Loucy (cell line): ENCODE measurements at regions not wholly inside any gene's neighbourhood (a gene's known extent, or its start where the extent isn't known, plus 50 kb on each side); places are given as distances from the start of the nearest gene placed in this dataset.

ENCODE experiments used
- H2AFZ ChIP-seq: fragments of 200-600 bp; sonication (generic); 2 replicates; pipeline ENCODE4 v1.6.0; 2016; ENCODE audit warnings: antibody characterized with exemption, mild to moderate bottlenecking, low read length, moderate library complexity
- H3F3A ChIP-seq: fragments of 200-600 bp; 2 replicates; pipeline ENCODE4 v1.6.0; 2016; ENCODE audit warnings: antibody characterized with exemption, low read depth, mild to moderate bottlenecking
- H3K27me3 ChIP-seq: fragments of 200-600 bp; sonication (generic); 2 replicates; pipeline ENCODE4 v1.6.1; 2014; ENCODE audit warnings: low read length, mild to moderate bottlenecking; ENCODE audit not compliant: insufficient read depth, poor library complexity, severe bottlenecking
- H3K36me3 ChIP-seq: fragments of 200-600 bp; sonication (generic); 2 replicates; pipeline ENCODE4 v1.6.1; 2016; ENCODE audit warnings: low read length; ENCODE audit not compliant: insufficient read depth
- H3K4me1 ChIP-seq: fragments of 200-600 bp; sonication (generic); 2 replicates; pipeline ENCODE4 v1.5.1; 2014; ENCODE audit warnings: low read length, mild to moderate bottlenecking; ENCODE audit not compliant: insufficient read depth, poor library complexity, severe bottlenecking
- H3K4me2 ChIP-seq: fragments of 200-600 bp; sonication (generic); 2 replicates; pipeline ENCODE4 v1.6.0; 2014; ENCODE audit warnings: antibody characterized with exemption, low read length, low read depth, mild to moderate bottlenecking; ENCODE audit not compliant: poor library complexity, severe bottlenecking
- H3K4me3 ChIP-seq: fragments of 200-600 bp; sonication (generic); 2 replicates; pipeline ENCODE4 v1.5.1; 2014; ENCODE audit warnings: low read length, mild to moderate bottlenecking, mixed read lengths; ENCODE audit not compliant: poor library complexity, severe bottlenecking
- H3K79me2 ChIP-seq: fragments of 200-600 bp; sonication (generic); 2 replicates; pipeline ENCODE4 v1.6.1; 2014; ENCODE audit warnings: low read length; ENCODE audit not compliant: insufficient read depth
- H3K9ac ChIP-seq: fragments of 200-600 bp; sonication (generic); 2 replicates; pipeline ENCODE4 v1.6.0; 2014; ENCODE audit warnings: mild to moderate bottlenecking, low read depth, low read length, moderate library complexity; ENCODE audit not compliant: poor library complexity, severe bottlenecking
- H3K9me2 ChIP-seq: fragments of 200-600 bp; sonication (generic); replicated peaks from 2 replicates; pipeline ENCODE4 v1.6.1; 2016; ENCODE audit warnings: low read depth, low read length, mixed read lengths
- H3K9me3 ChIP-seq: fragments of 200-600 bp; sonication (generic); 2 replicates; pipeline ENCODE4 v1.6.1; 2014; ENCODE audit warnings: mild to moderate bottlenecking, antibody characterized with exemption, low read length, low read depth; ENCODE audit not compliant: insufficient read depth
- H4K20me1 ChIP-seq: fragments of 200-600 bp; sonication (generic); 2 replicates; pipeline ENCODE4 v1.6.0; 2014; ENCODE audit warnings: antibody characterized with exemption, low read length, mild to moderate bottlenecking; ENCODE audit not compliant: insufficient read depth, poor library complexity, severe bottlenecking
- CTCF ChIP-seq: fragments of 200-600 bp; sonication (generic); conservative IDR thresholded peaks from 2 replicates; pipeline ENCODE4 v1.5.1; 2014; ENCODE audit warnings: mild to moderate bottlenecking, antibody characterized with exemption, low read length
- EZH2phosphoT487 ChIP-seq: fragments of 200-600 bp; IDR thresholded peaks from 2 replicates; pipeline ENCODE4 v1.6.1; 2018; ENCODE audit warnings: antibody characterized with exemption, mild to moderate bottlenecking, moderate library complexity, borderline replicate concordance

GRCh38 chr1:168792592-168793125 lies 63.7 kb upstream of the DPT start:
- H3K4me2 ChIP-seq, result no peak overlapping the region

GRCh38 chr1:168794057-168794456 lies 65.1 kb upstream of the DPT start:
- Histone ChIP-seq H3K9me2 (no peaks in the 10 kb centered on the region), H3K4me3 (no peak overlapping the region), H3K79me2 (no peaks in the 10 kb centered on the region), H3K36me3 (no peaks in the 10 kb centered on the region), H3K4me2 (no peak overlapping the region), H2AFZ (no peak overlapping the region), H3K27me3 (no peaks in the 10 kb centered on the region), H3K4me1 (no peaks in the 10 kb centered on the region), H3K9me3 (no peaks in the 10 kb centered on the region), H4K20me1 (no peaks in the 10 kb centered on the region), H3K9ac (no peak overlapping the region), H3F3A (no peaks in the 10 kb centered on the region)
- no peak for TF ChIP-seq EZH2phosphoT487
- no peak for TF ChIP-seq CTCF

More at GRCh38 chr1:168792592-168793125, 63.7 kb upstream of the DPT start:
- TF ChIP-seq CTCF, result no peak
- no peak for TF ChIP-seq EZH2phosphoT487
- Histone ChIP-seq H3K36me3 (no peaks in the 10 kb centered on the region), H3K27me3 (no peaks in the 10 kb centered on the region), H3K4me3 (no peak overlapping the region), H3K9me2 (no peaks in the 10 kb centered on the region), H3K9me3 (no peaks in the 10 kb centered on the region), H3F3A (no peaks in the 10 kb centered on the region), H3K9ac (no peak overlapping the region), H3K4me1 (no peaks in the 10 kb centered on the region), H4K20me1 (no peaks in the 10 kb centered on the region), H2AFZ (no peak overlapping the region), H3K79me2 (no peaks in the 10 kb centered on the region)

GRCh38 chr1:168795681-168796080 lies 66.7 kb upstream of the DPT start:
- no peaks in the 10 kb centered on the region for H3K9me3 ChIP-seq
- H3K36me3 ChIP-seq, result no peaks in the 10 kb centered on the region
- no peak overlapping the region for H3K4me3 ChIP-seq
- no peaks in the 10 kb centered on the region for H4K20me1 ChIP-seq
- H3F3A ChIP-seq, result no peaks in the 10 kb centered on the region
- H3K9ac ChIP-seq, result no peak overlapping the region
- no peaks in the 10 kb centered on the region for H3K9me2 ChIP-seq
- no peak for TF ChIP-seq CTCF
- TF ChIP-seq EZH2phosphoT487, result no peak
- no peaks in the 10 kb centered on the region for H3K27me3 ChIP-seq
- no peak overlapping the region for H2AFZ ChIP-seq
- H3K4me2 ChIP-seq, result no peak overlapping the region
- no peaks in the 10 kb centered on the region for H3K4me1 ChIP-seq
- no peaks in the 10 kb centered on the region for H3K79me2 ChIP-seq
